OCI-LY1 (cell line): ENCODE measurements at regions not wholly inside any gene's neighbourhood (a gene's known extent, or its start where the extent isn't known, plus 50 kb on each side); places are given as distances from the start of the nearest gene placed in this dataset.

Source experiments
- H2AFZ ChIP-seq: fragments of 200-600 bp; sonication (generic), shearing (Covaris generic); 2 replicates; pipeline ENCODE4 v1.6.0; 2014; ENCODE audit warnings: antibody characterized with exemption, mild to moderate bottlenecking, low read length
- H3F3A ChIP-seq: fragments of 200-600 bp; sonication (generic), shearing (Covaris generic); 2 replicates; pipeline ENCODE4 v1.6.0; 2014; ENCODE audit warnings: mild to moderate bottlenecking, antibody characterized with exemption, low read length, moderate library complexity; ENCODE audit not compliant: insufficient read depth
- H3K27ac ChIP-seq: fragments of 200-600 bp; sonication (generic); 2 replicates; pipeline ENCODE4 v1.5.1; 2014; ENCODE audit warnings: low read length, mixed run types, mild to moderate bottlenecking, low read depth; ENCODE audit not compliant: poor library complexity, severe bottlenecking
- H3K27me3 ChIP-seq: fragments of 200-600 bp; sonication (generic); 2 replicates; pipeline ENCODE4 v1.6.0; 2014; ENCODE audit warnings: antibody characterized with exemption, mild to moderate bottlenecking, low read length, moderate library complexity; ENCODE audit not compliant: insufficient read depth
- H3K36me3 ChIP-seq: fragments of 200-600 bp; sonication (generic); 2 replicates; pipeline ENCODE4 v1.6.1; 2014; ENCODE audit warnings: mild to moderate bottlenecking, antibody characterized with exemption, low read length, moderate library complexity, mixed read lengths; ENCODE audit not compliant: insufficient read depth
- H3K4me1 ChIP-seq: fragments of 200-600 bp; sonication (generic); 2 replicates; pipeline ENCODE4 v1.5.1; 2014; ENCODE audit warnings: mild to moderate bottlenecking, low read length, moderate library complexity; ENCODE audit not compliant: insufficient read depth, severe bottlenecking
- H3K4me2 ChIP-seq: fragments of 200-600 bp; sonication (generic), shearing (Covaris generic); 2 replicates; pipeline ENCODE4 v1.6.1; 2014; ENCODE audit warnings: low read length
- H3K4me3 ChIP-seq: fragments of 200-600 bp; sonication (generic); 2 replicates; pipeline ENCODE4 v1.5.1; 2014; ENCODE audit warnings: low read length, low read depth, mild to moderate bottlenecking, mixed read lengths; ENCODE audit not compliant: poor library complexity, severe bottlenecking
- H3K79me2 ChIP-seq: fragments of 200-600 bp; shearing (Covaris generic); 2 replicates; pipeline ENCODE4 v1.6.1; 2016; ENCODE audit warnings: mixed run types, low read length, mixed read lengths; ENCODE audit not compliant: insufficient read depth
- H3K9ac ChIP-seq: fragments of 200-600 bp; sonication (generic), shearing (Covaris generic); 2 replicates; pipeline ENCODE4 v1.6.1; 2014; ENCODE audit warnings: mild to moderate bottlenecking, low read length, mixed read lengths
- H3K9me2 ChIP-seq: fragments of 200-600 bp; sonication (generic), shearing (Covaris generic); 2 replicates; pipeline ENCODE4 v1.6.1; 2014; ENCODE audit warnings: low read depth, mild to moderate bottlenecking, low read length, mixed read lengths
- H3K9me3 ChIP-seq: fragments of 200-600 bp; shearing (Covaris generic); 2 replicates; pipeline ENCODE4 v1.6.1; 2014; ENCODE audit warnings: low read length, mixed read lengths
- H4K20me1 ChIP-seq: fragments of 200-600 bp; sonication (generic), shearing (Covaris generic); 2 replicates; pipeline ENCODE4 v1.6.0; 2016; ENCODE audit warnings: mild to moderate bottlenecking, low read length; ENCODE audit not compliant: insufficient read depth
- EZH2 ChIP-seq: fragments of 200-600 bp; sonication (generic), shearing (Covaris generic); IDR thresholded peaks from 2 replicates; pipeline ENCODE4 v1.8.0; 2017; ENCODE audit warnings: borderline replicate concordance, mixed run types, mild to moderate bottlenecking, antibody characterized with exemption, low read length, moderate library complexity, mixed read lengths
- TF ChIP-seq, protein P1 (sequence below): fragments of 200-600 bp; sonication (generic), shearing (Covaris generic); IDR thresholded peaks from 2 replicates; pipeline ENCODE4 v1.5.1; 2017; ENCODE audit warnings: mild to moderate bottlenecking, antibody characterized with exemption, low read length, moderate library complexity, mixed read lengths

DNA sequence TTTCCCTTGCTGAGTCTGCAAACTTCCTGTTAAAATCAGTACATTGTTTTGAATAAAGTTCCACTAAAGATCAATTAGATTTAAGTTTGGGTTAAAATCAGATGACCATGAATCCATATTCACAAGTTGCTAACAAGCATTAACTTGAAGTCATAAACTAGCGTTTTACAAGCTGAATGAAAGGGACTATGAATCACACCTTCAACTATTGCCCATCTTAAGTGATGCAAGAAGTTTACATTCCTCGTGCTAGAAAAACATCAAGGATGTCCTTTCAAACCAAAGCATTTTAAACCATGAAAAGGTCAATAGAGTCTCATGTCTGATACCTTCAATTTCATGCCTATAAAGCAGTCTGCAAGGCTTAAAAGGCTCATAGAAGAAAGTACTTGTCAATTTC is 257.2 kb upstream of the SYT4 start:
- H3K4me1 ChIP-seq = no peaks in the 10 kb centered on the region
- H3K9me2 ChIP-seq = no peaks in the 10 kb centered on the region
- no peaks in the 10 kb centered on the region for H3K36me3 ChIP-seq
- no peaks in the 10 kb centered on the region for H3F3A ChIP-seq
- no peak overlapping the region for H3K4me2 ChIP-seq
- no peak overlapping the region for H3K27ac ChIP-seq
- no peaks in the 10 kb centered on the region for H3K27me3 ChIP-seq
- H2AFZ ChIP-seq = no peak overlapping the region
- H4K20me1 ChIP-seq = no peaks in the 10 kb centered on the region
- H3K79me2 ChIP-seq = no peaks in the 10 kb centered on the region
- no peak for TF ChIP-seq EZH2
- TF ChIP-seq, protein P1, sequence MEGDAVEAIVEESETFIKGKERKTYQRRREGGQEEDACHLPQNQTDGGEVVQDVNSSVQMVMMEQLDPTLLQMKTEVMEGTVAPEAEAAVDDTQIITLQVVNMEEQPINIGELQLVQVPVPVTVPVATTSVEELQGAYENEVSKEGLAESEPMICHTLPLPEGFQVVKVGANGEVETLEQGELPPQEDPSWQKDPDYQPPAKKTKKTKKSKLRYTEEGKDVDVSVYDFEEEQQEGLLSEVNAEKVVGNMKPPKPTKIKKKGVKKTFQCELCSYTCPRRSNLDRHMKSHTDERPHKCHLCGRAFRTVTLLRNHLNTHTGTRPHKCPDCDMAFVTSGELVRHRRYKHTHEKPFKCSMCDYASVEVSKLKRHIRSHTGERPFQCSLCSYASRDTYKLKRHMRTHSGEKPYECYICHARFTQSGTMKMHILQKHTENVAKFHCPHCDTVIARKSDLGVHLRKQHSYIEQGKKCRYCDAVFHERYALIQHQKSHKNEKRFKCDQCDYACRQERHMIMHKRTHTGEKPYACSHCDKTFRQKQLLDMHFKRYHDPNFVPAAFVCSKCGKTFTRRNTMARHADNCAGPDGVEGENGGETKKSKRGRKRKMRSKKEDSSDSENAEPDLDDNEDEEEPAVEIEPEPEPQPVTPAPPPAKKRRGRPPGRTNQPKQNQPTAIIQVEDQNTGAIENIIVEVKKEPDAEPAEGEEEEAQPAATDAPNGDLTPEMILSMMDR = no peak
- no peak overlapping the region for H3K9ac ChIP-seq
- no peak overlapping the region for H3K4me3 ChIP-seq
- no peaks in the 10 kb centered on the region for H3K9me3 ChIP-seq

DNA sequence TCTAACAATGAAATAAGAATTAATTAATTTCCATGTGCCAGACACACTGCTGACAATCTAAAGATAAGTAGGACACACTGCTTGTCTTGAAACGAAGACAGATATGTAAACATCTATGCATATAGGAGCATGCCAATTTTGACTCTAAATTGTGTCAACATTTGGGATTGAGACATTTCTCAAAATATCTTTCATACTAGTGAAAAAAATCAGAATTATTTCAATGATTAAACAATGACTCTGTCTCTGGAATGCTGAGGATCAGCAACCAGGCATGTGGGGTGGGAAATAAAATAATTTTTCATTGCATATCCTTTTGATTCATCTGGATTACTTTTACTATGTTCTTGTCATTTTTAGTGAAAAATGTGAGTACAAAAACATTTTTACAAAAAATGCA is 262.6 kb upstream of the SYT4 start:
- Histone ChIP-seq H3K27me3 (no peaks in the 10 kb centered on the region), H3K79me2 (no peaks in the 10 kb centered on the region), H3K4me1 (no peaks in the 10 kb centered on the region), H3K9ac (no peak overlapping the region), H4K20me1 (no peaks in the 10 kb centered on the region), H3F3A (no peaks in the 10 kb centered on the region), H3K4me2 (no peak overlapping the region), H3K4me3 (no peak overlapping the region), H3K9me2 (no peaks in the 10 kb centered on the region), H2AFZ (no peak overlapping the region), H3K27ac (no peak overlapping the region), H3K9me3 (no peaks in the 10 kb centered on the region), H3K36me3 (no peaks in the 10 kb centered on the region)
- TF ChIP-seq, protein P1 = no peak
- no peak for TF ChIP-seq EZH2

GRCh38 chr18:43542016-43542415 is 264.7 kb upstream of the SYT4 start:
- Histone ChIP-seq H2AFZ (no peak overlapping the region), H3K4me3 (no peak overlapping the region), H3K9me2 (no peaks in the 10 kb centered on the region), H3K4me1 (no peaks in the 10 kb centered on the region), H3K9me3 (no peaks in the 10 kb centered on the region), H3F3A (no peaks in the 10 kb centered on the region), H3K27me3 (no peaks in the 10 kb centered on the region), H3K9ac (no peak overlapping the region), H3K36me3 (no peaks in the 10 kb centered on the region), H3K27ac (no peak overlapping the region), H3K4me2 (no peak overlapping the region), H4K20me1 (no peaks in the 10 kb centered on the region), H3K79me2 (no peaks in the 10 kb centered on the region)
- TF ChIP-seq, protein P1 = no peak
- TF ChIP-seq EZH2 = no peak
